HepG2 (cell line): ENCODE measurements at regions not wholly inside any gene's neighbourhood (a gene's known extent, or its start where the extent isn't known, plus 50 kb on each side); places are given as distances from the start of the nearest gene placed in this dataset.

Source experiments
- ATAC-seq: fragments of 200-7000 bp; cut with Tn5 transposase; 3 replicates; pipeline ENCODE4 v1.9.1; 2020; ENCODE audit warnings: mild to moderate bottlenecking, moderate library complexity
- BruUV-seq: library from RNA; stranded (reverse); fragments of 400-500 nt; replicated peaks from 2 replicates; lab custom pipeline; 2021; lab: Mats Ljungman, UMichigan
- CTCF ChIA-PET: fragments of 300-600 bp; formaldehyde crosslinking; extraction: SDS; loops from one replicate; lab custom pipeline; 2021; ENCODE audit warnings: low total read pairs, inconsistent platforms, low intra/inter-chr PET ratio; lab: Yijun Ruan, JAX
- POLR2A ChIA-PET: fragments of 350-600 bp; sonication (Branson Sonifier 250); formaldehyde crosslinking; loops from one replicate; lab custom pipeline; 2020; ENCODE audit warnings: antibody characterized with exemption, inconsistent platforms; lab: Yijun Ruan, JAX
- DNase-seq: peaks from one replicate; pipeline ENCODE4 v3.0.0-alpha.2; 2015; ENCODE audit warnings: low spot score
- FAIRE-seq: peaks from 3 replicates; lab custom pipeline; 2011; peaks lifted over from hg19 to GRCh38; lab: Jason Lieb, UNC
- H2AFZ ChIP-seq: one replicate; pipeline ENCODE4 v1.6.1; 2011; ENCODE audit warnings: low read length, inconsistent platforms
- H3K27ac ChIP-seq: fragments of 300-600 bp; 3 replicates; pipeline ENCODE4 v1.8.0; 2011; ENCODE audit warnings: mixed run types, mild to moderate bottlenecking, mixed read lengths, low read length, inconsistent platforms; ENCODE audit not compliant: insufficient read depth; ENCODE audit errors: extremely low read length
- H3K27me3 ChIP-seq, 2 experiments: fragments of 200-600 bp in 1 of 2; 2 replicates in 1 of 2; 3 replicates in 1 of 2; pipeline versions ENCODE4 v1.6.0 to v1.8.0; 2011; ENCODE audit warnings: low read length in 2 of 2, mild to moderate bottlenecking in 2 of 2, moderate library complexity in 2 of 2, inconsistent platforms in 1 of 2; ENCODE audit not compliant: insufficient read depth in 2 of 2, control insufficient read depth in 1 of 2
- H3K36me3 ChIP-seq, 2 experiments: fragments of 200-600 bp in 1 of 2; replicated peaks in 1 of 2; 2 replicates in 1 of 2; 3 replicates in 1 of 2; pipeline versions ENCODE4 v1.5.1 to v1.8.0; 2011; ENCODE audit warnings: low read length in 2 of 2, inconsistent platforms in 1 of 2; ENCODE audit not compliant: insufficient read depth in 2 of 2, control insufficient read depth in 1 of 2
- H3K4me1 ChIP-seq: 2 replicates; pipeline ENCODE4 v1.5.1; 2012; ENCODE audit warnings: low read length, inconsistent platforms; ENCODE audit not compliant: insufficient read depth
- H3K4me2 ChIP-seq: 2 replicates; pipeline ENCODE4 v1.6.0; 2011; ENCODE audit warnings: low read depth, low read length, inconsistent platforms
- H3K4me3 ChIP-seq, 3 experiments: fragments of 200-600 bp in 1 of 3; sonication (generic), shearing (Covaris generic) in 1 of 3; replicated peaks in 1 of 3; 2 replicates each; pipeline ENCODE4 v1.5.1; 2011 to 2016; ENCODE audit warnings: low read length in 3 of 3, inconsistent platforms in 2 of 3, low read depth in 2 of 3, mild to moderate bottlenecking in 2 of 3, control low read depth in 1 of 3, mixed read lengths in 1 of 3; ENCODE audit not compliant: insufficient read depth in 1 of 3
- H3K79me2 ChIP-seq: one replicate; pipeline ENCODE4 v1.6.1; 2011; ENCODE audit warnings: low read length, inconsistent platforms; ENCODE audit not compliant: insufficient read depth
- H3K9ac ChIP-seq: 2 replicates; pipeline ENCODE4 v1.6.0; 2011; ENCODE audit warnings: mild to moderate bottlenecking, low read depth, low read length, inconsistent platforms; ENCODE audit not compliant: insufficient read depth
- H3K9me3 ChIP-seq: 2 replicates; pipeline ENCODE4 v1.5.1; 2012; ENCODE audit warnings: mild to moderate bottlenecking, low read length
- H4K20me1 ChIP-seq: 2 replicates; pipeline ENCODE4 v1.6.0; 2011; ENCODE audit warnings: inconsistent platforms, mild to moderate bottlenecking, low read length, moderate library complexity; ENCODE audit not compliant: insufficient read depth
- ATF1 ChIP-seq: IDR thresholded peaks from 2 replicates; pipeline ENCODE4 v1.6.1; 2016; ENCODE audit warnings: mild to moderate bottlenecking, control low read depth
- CBFB ChIP-seq: sonication (generic); formaldehyde crosslinking; IDR thresholded peaks from 2 replicates; pipeline ENCODE4 v1.4.0; 2020; ENCODE audit warnings: missing genetic modification reagents
- ZNF615 ChIP-seq: sonication (generic); formaldehyde crosslinking; IDR thresholded peaks from 2 replicates; pipeline ENCODE4 v1.5.0; 2020; ENCODE audit warnings: mild to moderate bottlenecking, missing genetic modification reagents, borderline replicate concordance
- ZNF790 ChIP-seq: sonication (generic); formaldehyde crosslinking; IDR thresholded peaks from 2 replicates; pipeline ENCODE4 v1.8.0; 2022; ENCODE audit warnings: missing genetic modification reagents, mild to moderate bottlenecking, borderline replicate concordance
- WGBS: methylation state at CpG from one replicate; pipeline ENCODE4 v1.1.6; 2017; ENCODE audit warnings: low lambda C conversion rate; 5-methylcytosine and 5-hydroxymethylcytosine counted together
- in situ Hi-C: cut with HindIII; loops from 2 replicates; pipeline ENCODE4 v1.10.0; 2017; ENCODE audit warnings: low pct_unique_long_range_greater_than_20kb; ENCODE audit not compliant: extremely low pct_ligation_motif_present
- intact Hi-C: fragments of 100-400 bp; cut with micrococcal nuclease; formaldehyde crosslinking; loops from one replicate; pipeline ENCODE4 v1.10.0; 2022; ENCODE audit not compliant: unreplicated experiment
- TF ChIP-seq, protein P1 (sequence below): sonication (generic); formaldehyde crosslinking; IDR thresholded peaks from 2 replicates; pipeline ENCODE4 v1.4.0; 2020; ENCODE audit warnings: mild to moderate bottlenecking, missing genetic modification reagents
- TF ChIP-seq, protein P2 (sequence below): sonication (generic); formaldehyde crosslinking; IDR thresholded peaks from 2 replicates; pipeline ENCODE4 v1.4.0; 2020; ENCODE audit warnings: missing genetic modification reagents, mild to moderate bottlenecking, borderline replicate concordance
- TF ChIP-seq, protein P3 (sequence below): sonication (generic); formaldehyde crosslinking; IDR thresholded peaks from 2 replicates; pipeline ENCODE4 v1.4.0; 2020; ENCODE audit warnings: missing genetic modification reagents

DNA sequence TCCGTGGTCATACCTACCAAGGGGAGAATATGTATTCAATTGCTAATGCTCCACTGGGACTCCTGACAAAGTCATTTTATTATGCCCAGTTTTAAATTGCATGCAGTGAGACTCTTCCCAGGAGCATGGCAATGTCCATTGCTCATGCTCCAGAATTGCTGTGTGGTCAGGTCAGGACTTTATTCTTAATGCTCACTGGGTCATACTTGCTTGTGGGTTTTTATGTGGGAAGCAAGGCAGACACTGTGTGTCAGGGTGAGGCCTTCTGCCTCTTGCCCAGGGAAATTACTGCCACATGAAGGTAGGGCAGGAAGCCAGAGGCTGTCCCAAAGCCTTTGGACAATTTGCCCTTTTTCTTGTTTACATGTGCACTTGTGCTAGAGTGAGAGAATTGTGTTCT, 164.6 kb upstream of the MEF2C start:
- CTCF ChIA-PET, result no interaction called here
- intact Hi-C loops (no loop called here), in situ Hi-C loops (no loop called here)
- WGBS, result 0% methylated on average over 1 of the region's 1 CpG
- Histone ChIP-seq H3K4me2 (no peak overlapping the region), H3K9ac (no peak overlapping the region), H3K79me2 (no peaks in the 10 kb centered on the region), H3K4me3 (no peak overlapping the region), H3K9me3 (peaks cover 14% of the 10 kb centered on the region; the same call in 1 of the 2 replicates)
- ATAC-seq, result no peak
- DNase-seq, result no peak
- no peak for FAIRE-seq
- TF ChIP-seq ZNF790 (CRISPR knock-in tag), result no peak
- TF ChIP-seq, protein P1, sequence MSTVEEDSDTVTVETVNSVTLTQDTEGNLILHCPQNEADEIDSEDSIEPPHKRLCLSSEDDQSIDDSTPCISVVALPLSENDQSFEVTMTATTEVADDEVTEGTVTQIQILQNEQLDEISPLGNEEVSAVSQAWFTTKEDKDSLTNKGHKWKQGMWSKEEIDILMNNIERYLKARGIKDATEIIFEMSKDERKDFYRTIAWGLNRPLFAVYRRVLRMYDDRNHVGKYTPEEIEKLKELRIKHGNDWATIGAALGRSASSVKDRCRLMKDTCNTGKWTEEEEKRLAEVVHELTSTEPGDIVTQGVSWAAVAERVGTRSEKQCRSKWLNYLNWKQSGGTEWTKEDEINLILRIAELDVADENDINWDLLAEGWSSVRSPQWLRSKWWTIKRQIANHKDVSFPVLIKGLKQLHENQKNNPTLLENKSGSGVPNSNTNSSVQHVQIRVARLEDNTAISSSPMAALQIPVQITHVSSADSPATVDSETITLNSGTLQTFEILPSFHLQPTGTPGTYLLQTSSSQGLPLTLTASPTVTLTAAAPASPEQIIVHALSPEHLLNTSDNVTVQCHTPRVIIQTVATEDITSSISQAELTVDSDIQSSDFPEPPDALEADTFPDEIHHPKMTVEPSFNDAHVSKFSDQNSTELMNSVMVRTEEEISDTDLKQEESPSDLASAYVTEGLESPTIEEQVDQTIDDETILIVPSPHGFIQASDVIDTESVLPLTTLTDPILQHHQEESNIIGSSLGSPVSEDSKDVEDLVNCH, result no peak
- TF ChIP-seq, protein P2, sequence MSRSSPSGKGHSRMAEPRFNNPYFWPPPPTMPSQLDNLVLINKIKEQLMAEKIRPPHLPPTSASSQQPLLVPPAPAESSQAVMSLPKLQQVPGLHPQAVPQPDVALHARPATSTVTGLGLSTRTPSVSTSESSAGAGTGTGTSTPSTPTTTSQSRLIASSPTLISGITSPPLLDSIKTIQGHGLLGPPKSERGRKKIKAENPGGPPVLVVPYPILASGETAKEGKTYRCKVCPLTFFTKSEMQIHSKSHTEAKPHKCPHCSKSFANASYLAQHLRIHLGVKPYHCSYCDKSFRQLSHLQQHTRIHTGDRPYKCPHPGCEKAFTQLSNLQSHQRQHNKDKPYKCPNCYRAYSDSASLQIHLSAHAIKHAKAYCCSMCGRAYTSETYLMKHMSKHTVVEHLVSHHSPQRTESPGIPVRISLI (CRISPR knock-in tag), result no peak
- TF ChIP-seq ATF1, result no peak
- TF ChIP-seq, protein P3, sequence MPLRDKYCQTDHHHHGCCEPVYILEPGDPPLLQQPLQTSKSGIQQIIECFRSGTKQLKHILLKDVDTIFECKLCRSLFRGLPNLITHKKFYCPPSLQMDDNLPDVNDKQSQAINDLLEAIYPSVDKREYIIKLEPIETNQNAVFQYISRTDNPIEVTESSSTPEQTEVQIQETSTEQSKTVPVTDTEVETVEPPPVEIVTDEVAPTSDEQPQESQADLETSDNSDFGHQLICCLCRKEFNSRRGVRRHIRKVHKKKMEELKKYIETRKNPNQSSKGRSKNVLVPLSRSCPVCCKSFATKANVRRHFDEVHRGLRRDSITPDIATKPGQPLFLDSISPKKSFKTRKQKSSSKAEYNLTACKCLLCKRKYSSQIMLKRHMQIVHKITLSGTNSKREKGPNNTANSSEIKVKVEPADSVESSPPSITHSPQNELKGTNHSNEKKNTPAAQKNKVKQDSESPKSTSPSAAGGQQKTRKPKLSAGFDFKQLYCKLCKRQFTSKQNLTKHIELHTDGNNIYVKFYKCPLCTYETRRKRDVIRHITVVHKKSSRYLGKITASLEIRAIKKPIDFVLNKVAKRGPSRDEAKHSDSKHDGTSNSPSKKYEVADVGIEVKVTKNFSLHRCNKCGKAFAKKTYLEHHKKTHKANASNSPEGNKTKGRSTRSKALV (CRISPR knock-in tag), result no peak
- no peak for TF ChIP-seq CBFB (CRISPR knock-in tag)
- no peak for TF ChIP-seq ZNF615
- TF ChIP-seq, all 625 proteins: peak for 0
- H3K27ac ChIP-seq, result no peak overlapping the region
- BruUV-seq, result no TSS peak
- POLR2A ChIA-PET, result no interaction called here
- H3K4me1 ChIP-seq, result no peaks in the 10 kb centered on the region
- no peaks in the 10 kb centered on the region for H3K27me3 ChIP-seq
- H2AFZ ChIP-seq, result no peak overlapping the region
- H3K36me3 ChIP-seq, result no peaks in the 10 kb centered on the region
- no peaks in the 10 kb centered on the region for H4K20me1 ChIP-seq
